OCI-LY7 (cell line): ENCODE measurements at regions not wholly inside any gene's neighbourhood (a gene's known extent, or its start where the extent isn't known, plus 50 kb on each side); places are given as distances from the start of the nearest gene placed in this dataset.

Experiments
- CTCF ChIP-seq: fragments of 200-600 bp; sonication (generic); conservative IDR thresholded peaks from 2 replicates; pipeline ENCODE4 v1.5.1; 2014; ENCODE audit warnings: mild to moderate bottlenecking, antibody characterized with exemption, low read length, moderate library complexity, mixed read lengths
- EZH2phosphoT487 ChIP-seq: fragments of 200-600 bp; sonication (generic); IDR thresholded peaks from 2 replicates; pipeline ENCODE4 v1.6.1; 2018; ENCODE audit warnings: low read depth, borderline replicate concordance, mild to moderate bottlenecking, mixed run types, antibody characterized with exemption, low read length, moderate library complexity, mixed read lengths

- TF ChIP-seq CTCF (no peak), EZH2phosphoT487 (no peak)
Observed at GRCh38 chr3:3641877-3642455, 157.3 kb upstream of the LRRN1 start.
